HepG2 (cell line): ENCODE measurements at regions not wholly inside any gene's neighbourhood (a gene's known extent, or its start where the extent isn't known, plus 50 kb on each side); places are given as distances from the start of the nearest gene placed in this dataset.

ENCODE experiments used
- ATAC-seq: fragments of 200-7000 bp; cut with Tn5 transposase; 3 replicates; pipeline ENCODE4 v1.9.1; 2020; ENCODE audit warnings: mild to moderate bottlenecking, moderate library complexity
- BruUV-seq: library from RNA; stranded (reverse); fragments of 400-500 nt; replicated peaks from 2 replicates; lab custom pipeline; 2021; lab: Mats Ljungman, UMichigan
- CTCF ChIA-PET: fragments of 300-600 bp; formaldehyde crosslinking; extraction: SDS; loops from one replicate; lab custom pipeline; 2021; ENCODE audit warnings: low total read pairs, inconsistent platforms, low intra/inter-chr PET ratio; lab: Yijun Ruan, JAX
- POLR2A ChIA-PET: fragments of 350-600 bp; sonication (Branson Sonifier 250); formaldehyde crosslinking; loops from one replicate; lab custom pipeline; 2020; ENCODE audit warnings: antibody characterized with exemption, inconsistent platforms; lab: Yijun Ruan, JAX
- DNase-seq: peaks from one replicate; pipeline ENCODE4 v3.0.0-alpha.2; 2015; ENCODE audit warnings: low spot score
- FAIRE-seq: peaks from 3 replicates; lab custom pipeline; 2011; peaks lifted over from hg19 to GRCh38; lab: Jason Lieb, UNC
- H2AFZ ChIP-seq: one replicate; pipeline ENCODE4 v1.6.1; 2011; ENCODE audit warnings: low read length, inconsistent platforms
- H3K27ac ChIP-seq: fragments of 300-600 bp; 3 replicates; pipeline ENCODE4 v1.8.0; 2011; ENCODE audit warnings: mixed run types, mild to moderate bottlenecking, mixed read lengths, low read length, inconsistent platforms; ENCODE audit not compliant: insufficient read depth; ENCODE audit errors: extremely low read length
- H3K27me3 ChIP-seq, 2 experiments: fragments of 200-600 bp in 1 of 2; 2 replicates in 1 of 2; 3 replicates in 1 of 2; pipeline versions ENCODE4 v1.6.0 to v1.8.0; 2011; ENCODE audit warnings: low read length in 2 of 2, mild to moderate bottlenecking in 2 of 2, moderate library complexity in 2 of 2, inconsistent platforms in 1 of 2; ENCODE audit not compliant: insufficient read depth in 2 of 2, control insufficient read depth in 1 of 2
- H3K36me3 ChIP-seq, 2 experiments: fragments of 200-600 bp in 1 of 2; replicated peaks in 1 of 2; 2 replicates in 1 of 2; 3 replicates in 1 of 2; pipeline versions ENCODE4 v1.5.1 to v1.8.0; 2011; ENCODE audit warnings: low read length in 2 of 2, inconsistent platforms in 1 of 2; ENCODE audit not compliant: insufficient read depth in 2 of 2, control insufficient read depth in 1 of 2
- H3K4me1 ChIP-seq: 2 replicates; pipeline ENCODE4 v1.5.1; 2012; ENCODE audit warnings: low read length, inconsistent platforms; ENCODE audit not compliant: insufficient read depth
- H3K4me2 ChIP-seq: 2 replicates; pipeline ENCODE4 v1.6.0; 2011; ENCODE audit warnings: low read depth, low read length, inconsistent platforms
- H3K4me3 ChIP-seq, 3 experiments: fragments of 200-600 bp in 1 of 3; sonication (generic), shearing (Covaris generic) in 1 of 3; replicated peaks in 1 of 3; 2 replicates each; pipeline ENCODE4 v1.5.1; 2011 to 2016; ENCODE audit warnings: low read length in 3 of 3, inconsistent platforms in 2 of 3, low read depth in 2 of 3, mild to moderate bottlenecking in 2 of 3, control low read depth in 1 of 3, mixed read lengths in 1 of 3; ENCODE audit not compliant: insufficient read depth in 1 of 3
- H3K79me2 ChIP-seq: one replicate; pipeline ENCODE4 v1.6.1; 2011; ENCODE audit warnings: low read length, inconsistent platforms; ENCODE audit not compliant: insufficient read depth
- H3K9ac ChIP-seq: 2 replicates; pipeline ENCODE4 v1.6.0; 2011; ENCODE audit warnings: mild to moderate bottlenecking, low read depth, low read length, inconsistent platforms; ENCODE audit not compliant: insufficient read depth
- H3K9me3 ChIP-seq: 2 replicates; pipeline ENCODE4 v1.5.1; 2012; ENCODE audit warnings: mild to moderate bottlenecking, low read length
- H4K20me1 ChIP-seq: 2 replicates; pipeline ENCODE4 v1.6.0; 2011; ENCODE audit warnings: inconsistent platforms, mild to moderate bottlenecking, low read length, moderate library complexity; ENCODE audit not compliant: insufficient read depth
- MXD1 ChIP-seq: sonication (generic); formaldehyde crosslinking; IDR thresholded peaks from 2 replicates; pipeline ENCODE4 v1.4.0; 2020; ENCODE audit warnings: mild to moderate bottlenecking, missing genetic modification reagents
- SMC3 ChIP-seq: IDR thresholded peaks from 2 replicates; pipeline ENCODE4 v1.6.1; 2011; ENCODE audit warnings: low read length, improper control_type of control experiment
- SMYD3 ChIP-seq: sonication (generic); formaldehyde crosslinking; IDR thresholded peaks from 2 replicates; pipeline ENCODE4 v1.8.1; 2023; ENCODE audit warnings: mild to moderate bottlenecking, missing genetic modification reagents
- TAF15 ChIP-seq: fragments of 200-400 bp; formaldehyde crosslinking; IDR thresholded peaks from one replicate; pipeline ENCODE4 v1.6.1; 2018; ENCODE audit warnings: mild to moderate bottlenecking, low read depth, low read length; ENCODE audit not compliant: poor library complexity, severe bottlenecking
- TCF7 ChIP-seq: sonication (generic); IDR thresholded peaks from 2 replicates; pipeline ENCODE4 v1.6.1; 2016; ENCODE audit warnings: antibody characterized with exemption, low read depth
- TFAP4 ChIP-seq: sonication (generic); IDR thresholded peaks from 2 replicates; pipeline ENCODE4 v1.6.1; 2016; ENCODE audit warnings: low read depth, borderline replicate concordance
- ZFP36L2 ChIP-seq: sonication (generic); formaldehyde crosslinking; IDR thresholded peaks from 2 replicates; pipeline ENCODE4 v1.4.0; 2020; ENCODE audit warnings: missing genetic modification reagents
- ZNF234 ChIP-seq: sonication (generic); formaldehyde crosslinking; conservative IDR thresholded peaks from 2 replicates; pipeline ENCODE4 v1.5.1; 2020; ENCODE audit warnings: mild to moderate bottlenecking, missing genetic modification reagents
- ZNF256 ChIP-seq: sonication (generic); formaldehyde crosslinking; conservative IDR thresholded peaks from 2 replicates; pipeline ENCODE4 v1.4.0; 2020; ENCODE audit warnings: missing genetic modification reagents
- ZNF446 ChIP-seq: sonication (generic); formaldehyde crosslinking; IDR thresholded peaks from 2 replicates; pipeline ENCODE4 v1.5.0; 2020; ENCODE audit warnings: mild to moderate bottlenecking, missing genetic modification reagents
- ZNF543 ChIP-seq: sonication (generic); formaldehyde crosslinking; IDR thresholded peaks from 2 replicates; pipeline ENCODE4 v1.4.0; 2020; ENCODE audit warnings: mild to moderate bottlenecking, missing genetic modification reagents
- ZNF615 ChIP-seq: sonication (generic); formaldehyde crosslinking; IDR thresholded peaks from 2 replicates; pipeline ENCODE4 v1.5.0; 2020; ENCODE audit warnings: mild to moderate bottlenecking, missing genetic modification reagents, borderline replicate concordance
- ZNF792 ChIP-seq: IDR thresholded peaks from 2 replicates; pipeline ENCODE4 v1.6.1; 2016
- WGBS: methylation state at CpG from one replicate; pipeline ENCODE4 v1.1.6; 2017; ENCODE audit warnings: low lambda C conversion rate; 5-methylcytosine and 5-hydroxymethylcytosine counted together
- in situ Hi-C: cut with HindIII; loops from 2 replicates; pipeline ENCODE4 v1.10.0; 2017; ENCODE audit warnings: low pct_unique_long_range_greater_than_20kb; ENCODE audit not compliant: extremely low pct_ligation_motif_present
- intact Hi-C: fragments of 100-400 bp; cut with micrococcal nuclease; formaldehyde crosslinking; loops from one replicate; pipeline ENCODE4 v1.10.0; 2022; ENCODE audit not compliant: unreplicated experiment
- TF ChIP-seq, protein P1 (sequence below): sonication (generic); formaldehyde crosslinking; IDR thresholded peaks from 2 replicates; pipeline ENCODE4 v1.4.0; 2020; ENCODE audit warnings: mild to moderate bottlenecking, missing genetic modification reagents
- TF ChIP-seq, protein P2 (sequence below): sonication (generic); formaldehyde crosslinking; IDR thresholded peaks from 2 replicates; pipeline ENCODE4 v1.5.0; 2020; ENCODE audit warnings: missing genetic modification reagents
- TF ChIP-seq, protein P3 (sequence below): sonication (generic); formaldehyde crosslinking; IDR thresholded peaks from 2 replicates; pipeline ENCODE4 v1.8.1; 2023; ENCODE audit warnings: mild to moderate bottlenecking, missing genetic modification reagents
- TF ChIP-seq, protein P4 (sequence below): sonication (generic); formaldehyde crosslinking; IDR thresholded peaks from 2 replicates; pipeline ENCODE4 v1.4.0; 2020; ENCODE audit warnings: missing genetic modification reagents

DNA sequence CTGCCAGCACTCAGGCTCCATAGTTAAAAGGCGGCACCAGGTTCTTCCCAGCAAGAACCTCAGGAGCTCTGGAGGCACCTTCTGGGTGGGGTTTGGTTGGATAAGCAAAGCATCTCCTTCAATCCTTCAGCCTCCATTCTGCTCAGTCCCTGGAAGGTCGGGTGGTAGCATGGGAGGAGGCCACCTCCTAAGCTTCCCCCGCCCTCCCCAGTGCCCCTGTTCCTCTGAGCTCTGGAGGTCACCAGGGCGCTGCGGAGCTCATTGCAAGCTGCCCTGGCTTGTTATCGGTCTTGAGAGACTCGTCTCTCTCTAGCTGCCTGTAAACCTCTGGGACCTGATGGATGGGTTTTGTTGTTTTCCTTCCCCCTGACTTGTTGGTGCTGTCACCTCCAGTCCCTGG is 124.8 kb downstream of the RPLP1 start (continued):
- TF ChIP-seq, protein P1, sequence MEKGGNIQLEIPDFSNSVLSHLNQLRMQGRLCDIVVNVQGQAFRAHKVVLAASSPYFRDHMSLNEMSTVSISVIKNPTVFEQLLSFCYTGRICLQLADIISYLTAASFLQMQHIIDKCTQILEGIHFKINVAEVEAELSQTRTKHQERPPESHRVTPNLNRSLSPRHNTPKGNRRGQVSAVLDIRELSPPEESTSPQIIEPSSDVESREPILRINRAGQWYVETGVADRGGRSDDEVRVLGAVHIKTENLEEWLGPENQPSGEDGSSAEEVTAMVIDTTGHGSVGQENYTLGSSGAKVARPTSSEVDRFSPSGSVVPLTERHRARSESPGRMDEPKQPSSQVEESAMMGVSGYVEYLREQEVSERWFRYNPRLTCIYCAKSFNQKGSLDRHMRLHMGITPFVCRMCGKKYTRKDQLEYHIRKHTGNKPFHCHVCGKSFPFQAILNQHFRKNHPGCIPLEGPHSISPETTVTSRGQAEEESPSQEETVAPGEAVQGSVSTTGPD (CRISPR knock-in tag), result no peak
- TF ChIP-seq ZNF543 (CRISPR knock-in tag) (no peak), TFAP4 (no peak), TAF15 (no peak), ZNF234 (CRISPR knock-in tag) (no peak)

GRCh38 chr15:69578252-69578651 is 125.6 kb downstream of the RPLP1 start:
- FAIRE-seq, result no peak
- TF ChIP-seq ZNF446 (CRISPR knock-in tag) (no peak), ZNF615 (no peak), MXD1 (CRISPR knock-in tag) (no peak), ZFP36L2 (CRISPR knock-in tag) (no peak), SMYD3 (CRISPR knock-in tag) (no peak), ZNF792 (CRISPR knock-in tag) (no peak), ZNF256 (CRISPR knock-in tag) (no peak), SMC3 (no peak), TCF7 (no peak)
- TF ChIP-seq, protein P2, sequence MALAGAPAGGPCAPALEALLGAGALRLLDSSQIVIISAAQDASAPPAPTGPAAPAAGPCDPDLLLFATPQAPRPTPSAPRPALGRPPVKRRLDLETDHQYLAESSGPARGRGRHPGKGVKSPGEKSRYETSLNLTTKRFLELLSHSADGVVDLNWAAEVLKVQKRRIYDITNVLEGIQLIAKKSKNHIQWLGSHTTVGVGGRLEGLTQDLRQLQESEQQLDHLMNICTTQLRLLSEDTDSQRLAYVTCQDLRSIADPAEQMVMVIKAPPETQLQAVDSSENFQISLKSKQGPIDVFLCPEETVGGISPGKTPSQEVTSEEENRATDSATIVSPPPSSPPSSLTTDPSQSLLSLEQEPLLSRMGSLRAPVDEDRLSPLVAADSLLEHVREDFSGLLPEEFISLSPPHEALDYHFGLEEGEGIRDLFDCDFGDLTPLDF, result no peak
- TF ChIP-seq, protein P3, sequence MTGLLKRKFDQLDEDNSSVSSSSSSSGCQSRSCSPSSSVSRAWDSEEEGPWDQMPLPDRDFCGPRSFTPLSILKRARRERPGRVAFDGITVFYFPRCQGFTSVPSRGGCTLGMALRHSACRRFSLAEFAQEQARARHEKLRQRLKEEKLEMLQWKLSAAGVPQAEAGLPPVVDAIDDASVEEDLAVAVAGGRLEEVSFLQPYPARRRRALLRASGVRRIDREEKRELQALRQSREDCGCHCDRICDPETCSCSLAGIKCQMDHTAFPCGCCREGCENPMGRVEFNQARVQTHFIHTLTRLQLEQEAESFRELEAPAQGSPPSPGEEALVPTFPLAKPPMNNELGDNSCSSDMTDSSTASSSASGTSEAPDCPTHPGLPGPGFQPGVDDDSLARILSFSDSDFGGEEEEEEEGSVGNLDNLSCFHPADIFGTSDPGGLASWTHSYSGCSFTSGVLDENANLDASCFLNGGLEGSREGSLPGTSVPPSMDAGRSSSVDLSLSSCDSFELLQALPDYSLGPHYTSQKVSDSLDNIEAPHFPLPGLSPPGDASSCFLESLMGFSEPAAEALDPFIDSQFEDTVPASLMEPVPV (CRISPR knock-in tag), result no peak
- TF ChIP-seq, protein P4, sequence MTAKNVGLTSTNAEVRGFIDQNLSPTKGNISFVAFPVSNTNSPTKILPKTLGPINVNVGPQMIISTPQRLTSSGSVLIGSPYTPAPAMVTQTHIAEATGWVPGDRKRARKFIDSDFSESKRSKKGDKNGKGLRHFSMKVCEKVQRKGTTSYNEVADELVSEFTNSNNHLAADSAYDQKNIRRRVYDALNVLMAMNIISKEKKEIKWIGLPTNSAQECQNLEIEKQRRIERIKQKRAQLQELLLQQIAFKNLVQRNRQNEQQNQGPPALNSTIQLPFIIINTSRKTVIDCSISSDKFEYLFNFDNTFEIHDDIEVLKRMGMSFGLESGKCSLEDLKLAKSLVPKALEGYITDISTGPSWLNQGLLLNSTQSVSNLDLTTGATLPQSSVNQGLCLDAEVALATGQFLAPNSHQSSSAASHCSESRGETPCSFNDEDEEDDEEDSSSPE (CRISPR knock-in tag), result no peak
- H3K36me3 ChIP-seq, result no peaks in the 10 kb centered on the region
- no peaks in the 10 kb centered on the region for H3K79me2 ChIP-seq
- BruUV-seq, result no TSS peak
- 57% methylated on average over 9 of the region's 9 CpGs for WGBS
- H3K4me3 ChIP-seq, result no peak overlapping the region
- no peak overlapping the region for H2AFZ ChIP-seq
- in situ Hi-C loops (loop anchor here (25.0 kb wide), 1 partner anchor 559 kb away; no protein-coding TSS in a partner anchor), intact Hi-C loops (no loop called here)
- CTCF ChIA-PET, result no interaction called here
- no peak overlapping the region for H3K9ac ChIP-seq
- no peak for DNase-seq
- H4K20me1 ChIP-seq, result peaks cover 69% of the 10 kb centered on the region
- no peak overlapping the region for H3K27ac ChIP-seq
- H3K9me3 ChIP-seq, result no peaks in the 10 kb centered on the region
- peaks cover 11 to 88% of the 10 kb centered on the region in 2 experiments; a peak in 4 of 5 replicates for H3K27me3 ChIP-seq
- no peak for ATAC-seq
- H3K4me1 ChIP-seq, result peaks cover 11% of the 10 kb centered on the region
- POLR2A ChIA-PET, result no interaction called here
- H3K4me2 ChIP-seq, result no peak overlapping the region
